SK-N-SH (cell line): ENCODE measurements at regions not wholly inside any gene's neighbourhood (a gene's known extent, or its start where the extent isn't known, plus 50 kb on each side); places are given as distances from the start of the nearest gene placed in this dataset.

Experiments
- CTCF ChIA-PET: fragments of 300-600, 350-600 bp; formaldehyde crosslinking; extraction: SDS; loops from one replicate; lab custom pipeline; 2021; lab: Yijun Ruan, JAX
- POLR2A ChIA-PET: fragments of 350-600 bp; sonication (Branson Sonifier 250); formaldehyde crosslinking; extraction: SDS; loops from one replicate; lab custom pipeline; 2020; ENCODE audit warnings: antibody characterized with exemption, inconsistent platforms; lab: Yijun Ruan, JAX
- DNase-seq: peaks from one replicate; pipeline ENCODE4 v3.0.0; 2012
- H2AFZ ChIP-seq: fragments of 200-600 bp; sonication (generic); 2 replicates; pipeline ENCODE4 v1.8.1; 2016; ENCODE audit warnings: antibody characterized with exemption, mild to moderate bottlenecking, low read depth
- H3F3A ChIP-seq: fragments of 200-600 bp; sonication (generic); replicated peaks from 2 replicates; pipeline ENCODE3; 2016; ENCODE audit warnings: antibody characterized with exemption, mild to moderate bottlenecking; ENCODE audit not compliant: insufficient read depth
- H3K27ac ChIP-seq, 2 experiments: fragments of 200-500 bp in 1 of 2; fragments of 200-600 bp in 1 of 2; sonication (Bioruptor generic) in 1 of 2; sonication (generic), shearing (Covaris generic) in 1 of 2; 2 replicates each; pipeline versions ENCODE4 v1.5.1 to v1.6.1; 2014 to 2016; ENCODE audit warnings: low read depth in 2 of 2, inconsistent platforms in 1 of 2, low read length in 1 of 2, mild to moderate bottlenecking in 1 of 2, mixed read lengths in 1 of 2
- H3K27me3 ChIP-seq: fragments of 200-600 bp; sonication (generic), shearing (Covaris generic); 2 replicates; pipeline ENCODE4 v1.6.1; 2016; ENCODE audit warnings: mixed run types; ENCODE audit not compliant: insufficient read depth
- H3K36me3 ChIP-seq, 2 experiments: fragments of 200-500 bp in 1 of 2; fragments of 200-600 bp in 1 of 2; sonication (Bioruptor generic) in 1 of 2; sonication (generic) in 1 of 2; replicated peaks in 1 of 2; 2 replicates each; pipeline versions ENCODE3 to v1.5.1; 2014 to 2016; ENCODE audit warnings: low read length in 1 of 2, mild to moderate bottlenecking in 1 of 2; ENCODE audit not compliant: insufficient read depth in 2 of 2, control insufficient read depth in 1 of 2
- H3K4me1 ChIP-seq, 2 experiments: fragments of 200-500 bp in 1 of 2; fragments of 200-600 bp in 1 of 2; sonication (Bioruptor generic) in 1 of 2; sonication (generic), shearing (Covaris generic) in 1 of 2; 2 replicates each; pipeline versions ENCODE4 v1.5.1 to v1.6.1; 2014 to 2016; ENCODE audit warnings: low read depth in 1 of 2, low read length in 1 of 2, mixed run types in 1 of 2; ENCODE audit not compliant: insufficient read depth in 2 of 2, control insufficient read depth in 1 of 2
- H3K4me2 ChIP-seq: fragments of 200-600 bp; sonication (generic), shearing (Covaris generic); 2 replicates; pipeline ENCODE4 v1.6.1; 2017; ENCODE audit warnings: mixed run types
- H3K4me3 ChIP-seq, 2 experiments: fragments of 200-500 bp in 1 of 2; fragments of 200-600 bp in 1 of 2; sonication (Bioruptor generic) in 1 of 2; sonication (generic), shearing (Covaris generic) in 1 of 2; 2 replicates each; pipeline versions ENCODE4 v1.5.1 to v1.8.1; 2014 to 2016; ENCODE audit warnings: low read depth in 2 of 2, inconsistent platforms in 1 of 2, low read length in 1 of 2, mild to moderate bottlenecking in 1 of 2, mixed read lengths in 1 of 2, moderate library complexity in 1 of 2
- H3K79me2 ChIP-seq: fragments of 200-600 bp; sonication (generic); 2 replicates; pipeline ENCODE4 v1.8.1; 2017; ENCODE audit warnings: mild to moderate bottlenecking; ENCODE audit not compliant: insufficient read depth
- H3K9ac ChIP-seq: fragments of 200-600 bp; sonication (generic); 2 replicates; pipeline ENCODE4 v1.6.1; 2017; ENCODE audit warnings: mixed run types
- H3K9me2 ChIP-seq: fragments of 200-600 bp; sonication (generic); 2 replicates; pipeline ENCODE4 v1.6.1; 2017; ENCODE audit warnings: mixed run types
- H3K9me3 ChIP-seq: fragments of 200-600 bp; sonication (generic); 2 replicates; pipeline ENCODE4 v1.6.1; 2017; ENCODE audit warnings: mixed run types, mild to moderate bottlenecking, moderate library complexity
- H4K20me1 ChIP-seq: fragments of 200-600 bp; sonication (generic); 2 replicates; pipeline ENCODE4 v1.6.1; 2017; ENCODE audit warnings: mild to moderate bottlenecking, mixed run types; ENCODE audit not compliant: insufficient read depth
- CHD2 ChIP-seq: fragments of 150-350 bp; IDR thresholded peaks from 2 replicates; pipeline ENCODE4 v1.6.1; 2018; ENCODE audit warnings: low read length; ENCODE audit not compliant: partially characterized antibody
- ELF1 ChIP-seq: IDR thresholded peaks from 2 replicates; pipeline ENCODE4 v1.4.0; 2012
- EP300 ChIP-seq, 2 experiments: IDR thresholded peaks; 2 replicates each; pipeline versions ENCODE4 v1.4.0 to v1.6.1; 2012; ENCODE audit warnings: borderline replicate concordance in 1 of 2, low read depth in 1 of 2, low read length in 1 of 2
- EZH2phosphoT487 ChIP-seq: fragments of 200-600 bp; sonication (generic); IDR thresholded peaks from 2 replicates; pipeline ENCODE4 v1.6.1; 2017; ENCODE audit warnings: low read depth, mixed run types, mild to moderate bottlenecking, antibody characterized with exemption, moderate library complexity, borderline replicate concordance
- FOXJ3 ChIP-seq: sonication (generic); formaldehyde crosslinking; IDR thresholded peaks from 2 replicates; pipeline ENCODE4 v1.5.1; 2020; ENCODE audit warnings: mild to moderate bottlenecking, missing genetic modification reagents
- GABPA ChIP-seq: IDR thresholded peaks from 2 replicates; pipeline ENCODE4 v1.4.0; 2012; ENCODE audit warnings: low read depth, mild to moderate bottlenecking
- GATA2 ChIP-seq: sonication (generic); formaldehyde crosslinking; IDR thresholded peaks from 2 replicates; pipeline ENCODE4 v1.5.0; 2020; ENCODE audit warnings: mild to moderate bottlenecking, missing genetic modification reagents
- NFIC ChIP-seq: IDR thresholded peaks from 2 replicates; pipeline ENCODE4 v1.4.0; 2012; ENCODE audit warnings: borderline replicate concordance
- NRF1 ChIP-seq: IDR thresholded peaks from 2 replicates; pipeline ENCODE4 v1.6.1; 2012; ENCODE audit warnings: low read depth, mild to moderate bottlenecking, low read length
- SIN3A ChIP-seq: IDR thresholded peaks from 2 replicates; pipeline ENCODE4 v1.6.1; 2012; ENCODE audit warnings: low read depth, mild to moderate bottlenecking, low read length, moderate library complexity, borderline replicate concordance
- SMC3 ChIP-seq: IDR thresholded peaks from 2 replicates; pipeline ENCODE4 v1.6.1; 2012; ENCODE audit warnings: low read depth, low read length, improper control_type of control experiment
- TCF12 ChIP-seq: IDR thresholded peaks from 2 replicates; pipeline ENCODE4 v1.4.0; 2012
- TEAD4 ChIP-seq: IDR thresholded peaks from 2 replicates; pipeline ENCODE4 v1.4.0; 2012; ENCODE audit warnings: mild to moderate bottlenecking, borderline replicate concordance; ENCODE audit not compliant: insufficient read depth
- YY1 ChIP-seq: IDR thresholded peaks from 2 replicates; pipeline ENCODE4 v1.4.0; 2012; ENCODE audit warnings: low read depth, mild to moderate bottlenecking
- ZBTB33 ChIP-seq: IDR thresholded peaks from 2 replicates; pipeline ENCODE4 v1.4.0; 2012; ENCODE audit warnings: low read depth, borderline replicate concordance
- WGBS: methylation state at CpG from one replicate; pipeline ENCODE4 v1.1.6; 2017; ENCODE audit warnings: low lambda C conversion rate; 5-methylcytosine and 5-hydroxymethylcytosine counted together
- TF ChIP-seq, protein P1 (sequence below): fragments of 200-600 bp; sonication (generic); IDR thresholded peaks from 2 replicates; pipeline ENCODE4 v1.6.1; 2017; ENCODE audit warnings: antibody characterized with exemption, mild to moderate bottlenecking, moderate library complexity
- TF ChIP-seq, protein P2 (sequence below): fragments of 150-350 bp; IDR thresholded peaks from 2 replicates; pipeline ENCODE4 v1.6.1; 2016; ENCODE audit warnings: mild to moderate bottlenecking, low read depth, low read length
- TF ChIP-seq, protein P3 (sequence below): fragments of 150-350 bp; IDR thresholded peaks from 2 replicates; pipeline ENCODE4 v1.6.1; 2017; ENCODE audit warnings: antibody characterized with exemption, low read length, low read depth, borderline replicate concordance
- TF ChIP-seq, protein P4 (sequence below): IDR thresholded peaks from 2 replicates; pipeline ENCODE4 v1.6.1; 2012; ENCODE audit warnings: mild to moderate bottlenecking, low read depth, low read length, moderate library complexity

DNA sequence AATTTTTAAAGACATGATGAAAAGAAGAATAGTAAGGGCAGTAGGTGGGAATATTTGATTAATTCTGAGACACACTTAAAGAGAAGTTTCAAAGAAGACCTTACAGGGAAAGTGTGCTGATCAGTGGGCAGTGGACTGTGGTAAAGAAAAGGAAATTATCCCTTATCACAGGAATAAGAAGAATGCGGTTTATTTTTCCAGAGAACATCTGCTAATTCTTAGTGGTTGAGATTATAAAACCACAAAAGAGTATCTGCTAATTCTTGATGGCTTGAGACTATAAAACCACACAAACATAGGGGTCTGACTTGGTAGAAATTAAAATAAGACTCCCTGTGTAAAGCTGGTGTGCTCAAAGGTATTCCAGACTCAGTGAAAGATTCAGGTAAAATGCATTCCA, 60.0 kb upstream of the KCTD3 start:
- H3K4me1 ChIP-seq = no peaks in the 10 kb centered on the region
- H3K79me2 ChIP-seq = no peaks in the 10 kb centered on the region
- 12% methylated on average over 1 of the region's 1 CpG for WGBS
- CTCF ChIA-PET = no interaction called here
- TF ChIP-seq EP300 (IDR thresholded peaks at IDR 0.05; ENCODE audit: borderline replicate concordance in 1 of 2, low read depth in 1 of 2, low read length in 1 of 2) = 0 out of 4 replicates have a peak, but pooled peaks of 1 of the 2 experiments have one; percentile 14
- TF ChIP-seq CHD2 = no peak
- TF ChIP-seq NFIC = no peak
- TF ChIP-seq GATA2 (CRISPR knock-in tag) = no peak
- TF ChIP-seq EZH2phosphoT487 = no peak
- TF ChIP-seq, protein P1, sequence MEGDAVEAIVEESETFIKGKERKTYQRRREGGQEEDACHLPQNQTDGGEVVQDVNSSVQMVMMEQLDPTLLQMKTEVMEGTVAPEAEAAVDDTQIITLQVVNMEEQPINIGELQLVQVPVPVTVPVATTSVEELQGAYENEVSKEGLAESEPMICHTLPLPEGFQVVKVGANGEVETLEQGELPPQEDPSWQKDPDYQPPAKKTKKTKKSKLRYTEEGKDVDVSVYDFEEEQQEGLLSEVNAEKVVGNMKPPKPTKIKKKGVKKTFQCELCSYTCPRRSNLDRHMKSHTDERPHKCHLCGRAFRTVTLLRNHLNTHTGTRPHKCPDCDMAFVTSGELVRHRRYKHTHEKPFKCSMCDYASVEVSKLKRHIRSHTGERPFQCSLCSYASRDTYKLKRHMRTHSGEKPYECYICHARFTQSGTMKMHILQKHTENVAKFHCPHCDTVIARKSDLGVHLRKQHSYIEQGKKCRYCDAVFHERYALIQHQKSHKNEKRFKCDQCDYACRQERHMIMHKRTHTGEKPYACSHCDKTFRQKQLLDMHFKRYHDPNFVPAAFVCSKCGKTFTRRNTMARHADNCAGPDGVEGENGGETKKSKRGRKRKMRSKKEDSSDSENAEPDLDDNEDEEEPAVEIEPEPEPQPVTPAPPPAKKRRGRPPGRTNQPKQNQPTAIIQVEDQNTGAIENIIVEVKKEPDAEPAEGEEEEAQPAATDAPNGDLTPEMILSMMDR = no peak
- TF ChIP-seq TCF12 = peak; percentile 56
- no peak for TF ChIP-seq YY1
- no peak for TF ChIP-seq GABPA
- no peak for TF ChIP-seq ELF1
- TF ChIP-seq SMC3 = no peak
- no peak for TF ChIP-seq NRF1
- no peak for TF ChIP-seq FOXJ3 (CRISPR knock-in tag)
- TF ChIP-seq SIN3A = no peak
- TF ChIP-seq, protein P2, sequence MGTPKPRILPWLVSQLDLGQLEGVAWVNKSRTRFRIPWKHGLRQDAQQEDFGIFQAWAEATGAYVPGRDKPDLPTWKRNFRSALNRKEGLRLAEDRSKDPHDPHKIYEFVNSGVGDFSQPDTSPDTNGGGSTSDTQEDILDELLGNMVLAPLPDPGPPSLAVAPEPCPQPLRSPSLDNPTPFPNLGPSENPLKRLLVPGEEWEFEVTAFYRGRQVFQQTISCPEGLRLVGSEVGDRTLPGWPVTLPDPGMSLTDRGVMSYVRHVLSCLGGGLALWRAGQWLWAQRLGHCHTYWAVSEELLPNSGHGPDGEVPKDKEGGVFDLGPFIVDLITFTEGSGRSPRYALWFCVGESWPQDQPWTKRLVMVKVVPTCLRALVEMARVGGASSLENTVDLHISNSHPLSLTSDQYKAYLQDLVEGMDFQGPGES = no peak
- TF ChIP-seq, all 33 proteins: peak for 2
- Histone ChIP-seq H3K27ac (no peak overlapping the region), H3F3A (no peaks in the 10 kb centered on the region), H3K9ac (no peak overlapping the region), H3K9me3 (peaks cover 13% of the 10 kb centered on the region; the same call in 1 of the 2 replicates), H3K36me3 (no peaks in the 10 kb centered on the region), H3K4me3 (no peak overlapping the region), H3K27me3 (no peaks in the 10 kb centered on the region), H3K9me2 (no peaks in the 10 kb centered on the region), H4K20me1 (no peaks in the 10 kb centered on the region), H3K4me2 (no peak overlapping the region), H2AFZ (no peak overlapping the region)
- DNase-seq = no peak
- POLR2A ChIA-PET = no interaction called here

- H3K4me3 ChIP-seq = no peak overlapping the region
- H3K4me1 ChIP-seq = no peaks in the 10 kb centered on the region
- H3F3A ChIP-seq = no peaks in the 10 kb centered on the region
- H3K9me2 ChIP-seq = no peaks in the 10 kb centered on the region
- no peak overlapping the region for H3K4me2 ChIP-seq
- H3K27ac ChIP-seq = no peak overlapping the region
- CTCF ChIA-PET = no interaction called here
- DNase-seq = no peak
- no peak overlapping the region for H3K9ac ChIP-seq
- H4K20me1 ChIP-seq = no peaks in the 10 kb centered on the region
- H2AFZ ChIP-seq = no peak overlapping the region
- H3K79me2 ChIP-seq = no peaks in the 10 kb centered on the region
- peaks cover 13% of the 10 kb centered on the region; the same call in 1 of the 2 replicates for H3K9me3 ChIP-seq
- no peaks in the 10 kb centered on the region for H3K27me3 ChIP-seq
- POLR2A ChIA-PET = no interaction called here
- H3K36me3 ChIP-seq = no peaks in the 10 kb centered on the region
- 9% methylated on average over 3 of the region's 3 CpGs for WGBS
- TF ChIP-seq, protein P3, sequence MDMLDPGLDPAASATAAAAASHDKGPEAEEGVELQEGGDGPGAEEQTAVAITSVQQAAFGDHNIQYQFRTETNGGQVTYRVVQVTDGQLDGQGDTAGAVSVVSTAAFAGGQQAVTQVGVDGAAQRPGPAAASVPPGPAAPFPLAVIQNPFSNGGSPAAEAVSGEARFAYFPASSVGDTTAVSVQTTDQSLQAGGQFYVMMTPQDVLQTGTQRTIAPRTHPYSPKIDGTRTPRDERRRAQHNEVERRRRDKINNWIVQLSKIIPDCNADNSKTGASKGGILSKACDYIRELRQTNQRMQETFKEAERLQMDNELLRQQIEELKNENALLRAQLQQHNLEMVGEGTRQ = no peak
- no peak for TF ChIP-seq TEAD4
- no peak for TF ChIP-seq ZBTB33
- TF ChIP-seq, protein P4, sequence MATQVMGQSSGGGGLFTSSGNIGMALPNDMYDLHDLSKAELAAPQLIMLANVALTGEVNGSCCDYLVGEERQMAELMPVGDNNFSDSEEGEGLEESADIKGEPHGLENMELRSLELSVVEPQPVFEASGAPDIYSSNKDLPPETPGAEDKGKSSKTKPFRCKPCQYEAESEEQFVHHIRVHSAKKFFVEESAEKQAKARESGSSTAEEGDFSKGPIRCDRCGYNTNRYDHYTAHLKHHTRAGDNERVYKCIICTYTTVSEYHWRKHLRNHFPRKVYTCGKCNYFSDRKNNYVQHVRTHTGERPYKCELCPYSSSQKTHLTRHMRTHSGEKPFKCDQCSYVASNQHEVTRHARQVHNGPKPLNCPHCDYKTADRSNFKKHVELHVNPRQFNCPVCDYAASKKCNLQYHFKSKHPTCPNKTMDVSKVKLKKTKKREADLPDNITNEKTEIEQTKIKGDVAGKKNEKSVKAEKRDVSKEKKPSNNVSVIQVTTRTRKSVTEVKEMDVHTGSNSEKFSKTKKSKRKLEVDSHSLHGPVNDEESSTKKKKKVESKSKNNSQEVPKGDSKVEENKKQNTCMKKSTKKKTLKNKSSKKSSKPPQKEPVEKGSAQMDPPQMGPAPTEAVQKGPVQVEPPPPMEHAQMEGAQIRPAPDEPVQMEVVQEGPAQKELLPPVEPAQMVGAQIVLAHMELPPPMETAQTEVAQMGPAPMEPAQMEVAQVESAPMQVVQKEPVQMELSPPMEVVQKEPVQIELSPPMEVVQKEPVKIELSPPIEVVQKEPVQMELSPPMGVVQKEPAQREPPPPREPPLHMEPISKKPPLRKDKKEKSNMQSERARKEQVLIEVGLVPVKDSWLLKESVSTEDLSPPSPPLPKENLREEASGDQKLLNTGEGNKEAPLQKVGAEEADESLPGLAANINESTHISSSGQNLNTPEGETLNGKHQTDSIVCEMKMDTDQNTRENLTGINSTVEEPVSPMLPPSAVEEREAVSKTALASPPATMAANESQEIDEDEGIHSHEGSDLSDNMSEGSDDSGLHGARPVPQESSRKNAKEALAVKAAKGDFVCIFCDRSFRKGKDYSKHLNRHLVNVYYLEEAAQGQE = no peak
Observed at GRCh38 chr1:215508311-215508710, 58.8 kb upstream of the KCTD3 start.
